H9 (cell line): ENCODE measurements at regions not wholly inside any gene's neighbourhood (a gene's known extent, or its start where the extent isn't known, plus 50 kb on each side); places are given as distances from the start of the nearest gene placed in this dataset.

Experiments used
- DNase-seq: peaks from one replicate; pipeline ENCODE4 v3.0.0-alpha.2; 2017
- H2AFZ ChIP-seq: one replicate; pipeline ENCODE4 v1.6.1; 2013; ENCODE audit warnings: mild to moderate bottlenecking, low read length, control low read depth, moderate library complexity
- H2AK5ac ChIP-seq: 2 replicates; pipeline ENCODE4 v1.6.1; 2013; ENCODE audit warnings: low read length, control low read depth, mixed read lengths; ENCODE audit not compliant: insufficient read length
- H2BK120ac ChIP-seq: one replicate; pipeline ENCODE4 v1.6.1; 2013; ENCODE audit warnings: low read depth, mild to moderate bottlenecking, low read length, control low read depth, inconsistent platforms; ENCODE audit not compliant: poor library complexity, severe bottlenecking
- H2BK12ac ChIP-seq: 2 replicates; pipeline ENCODE4 v1.6.1; 2013; ENCODE audit warnings: low read length, control low read depth, mixed read lengths, low read depth; ENCODE audit not compliant: insufficient read length
- H2BK15ac ChIP-seq: 2 replicates; pipeline ENCODE4 v1.6.1; 2013; ENCODE audit warnings: low read depth, low read length, control low read depth
- H2BK20ac ChIP-seq: one replicate; pipeline ENCODE4 v1.6.1; 2013; ENCODE audit warnings: low read depth, mild to moderate bottlenecking, low read length, control low read depth, inconsistent platforms; ENCODE audit not compliant: poor library complexity, severe bottlenecking
- H2BK5ac ChIP-seq: 2 replicates; pipeline ENCODE4 v1.6.1; 2013; ENCODE audit warnings: low read length, control low read depth, mixed read lengths; ENCODE audit not compliant: insufficient read length
- H3K14ac ChIP-seq: 2 replicates; pipeline ENCODE4 v1.6.1; 2013; ENCODE audit warnings: low read length, control low read depth; ENCODE audit not compliant: insufficient read depth
- H3K18ac ChIP-seq: 2 replicates; pipeline ENCODE4 v1.6.1; 2013; ENCODE audit warnings: low read depth, mild to moderate bottlenecking, mixed read lengths, low read length, control low read depth; ENCODE audit not compliant: insufficient read length
- H3K23ac ChIP-seq: 2 replicates; pipeline ENCODE4 v1.6.1; 2013; ENCODE audit warnings: low read length, control low read depth, mixed read lengths, low read depth; ENCODE audit not compliant: insufficient read length
- H3K23me2 ChIP-seq: 2 replicates; pipeline ENCODE4 v1.6.1; 2013; ENCODE audit warnings: low read depth, mild to moderate bottlenecking, mixed read lengths, low read length, control low read depth; ENCODE audit not compliant: insufficient read length, poor library complexity, severe bottlenecking
- H3K27ac ChIP-seq: 2 replicates; pipeline ENCODE4 v1.5.1; 2013; ENCODE audit warnings: low read length, control low read depth, mixed read lengths, low read depth; ENCODE audit not compliant: insufficient read length
- H3K27me3 ChIP-seq: 2 replicates; pipeline ENCODE4 v1.6.1; 2013; ENCODE audit warnings: low read length, control low read depth, inconsistent platforms; ENCODE audit not compliant: insufficient read depth
- H3K4ac ChIP-seq: 2 replicates; pipeline ENCODE4 v1.6.1; 2013; ENCODE audit warnings: low read depth, mild to moderate bottlenecking, control low read depth, inconsistent platforms, low read length, moderate library complexity
- H3K4me1 ChIP-seq: 2 replicates; pipeline ENCODE4 v1.6.1; 2013; ENCODE audit warnings: low read length, control low read depth, inconsistent platforms; ENCODE audit not compliant: insufficient read depth
- H3K4me2 ChIP-seq: 2 replicates; pipeline ENCODE4 v1.6.1; 2013; ENCODE audit warnings: low read length, control low read depth, mixed read lengths; ENCODE audit not compliant: insufficient read length, insufficient read depth
- H3K56ac ChIP-seq: 2 replicates; pipeline ENCODE4 v1.6.1; 2013; ENCODE audit warnings: low read depth, mild to moderate bottlenecking, mixed read lengths, low read length, control low read depth; ENCODE audit not compliant: insufficient read length
- H3K79me1 ChIP-seq: 2 replicates; pipeline ENCODE4 v1.6.1; 2013; ENCODE audit warnings: low read depth, mild to moderate bottlenecking, moderate library complexity, low read length, control low read depth, inconsistent platforms; ENCODE audit not compliant: insufficient read depth, poor library complexity, severe bottlenecking
- H3K79me2 ChIP-seq: 2 replicates; pipeline ENCODE4 v1.6.1; 2013; ENCODE audit warnings: low read length, control low read depth, inconsistent platforms; ENCODE audit not compliant: insufficient read depth
- H3K9ac ChIP-seq: 2 replicates; pipeline ENCODE4 v1.6.1; 2013; ENCODE audit warnings: low read length, control low read depth, mixed read lengths; ENCODE audit not compliant: insufficient read length; ENCODE audit errors: extremely low read depth
- H3K9me3 ChIP-seq: one replicate; pipeline ENCODE4 v1.6.1; 2013; ENCODE audit warnings: low read depth, low read length, inconsistent platforms; ENCODE audit not compliant: control insufficient read depth
- H3T11ph ChIP-seq: one replicate; pipeline ENCODE4 v1.6.1; 2013; ENCODE audit warnings: mild to moderate bottlenecking, low read length, control low read depth, inconsistent platforms
- H4K20me1 ChIP-seq: one replicate; pipeline ENCODE4 v1.6.1; 2013; ENCODE audit not compliant: control insufficient read depth, insufficient read length, insufficient read depth
- H4K5ac ChIP-seq: 2 replicates; pipeline ENCODE4 v1.6.1; 2013; ENCODE audit warnings: low read depth, mild to moderate bottlenecking, mixed read lengths, low read length, control low read depth; ENCODE audit not compliant: insufficient read length
- H4K8ac ChIP-seq: replicated peaks from 2 replicates; pipeline ENCODE4 v1.6.1; 2013; ENCODE audit warnings: low read length, control low read depth, mixed read lengths, low read depth; ENCODE audit not compliant: insufficient read length
- H4K91ac ChIP-seq: 2 replicates; pipeline ENCODE4 v1.6.1; 2013; ENCODE audit warnings: low read depth, mild to moderate bottlenecking, moderate library complexity, mixed read lengths, low read length, control low read depth; ENCODE audit not compliant: insufficient read length
- H3K27ac Mint-ChIP-seq, 3 experiments: 2 replicates in 2 of 3; 3 replicates in 1 of 3; pipeline ENCODE4 v1.8.0; 2020 to 2021; ENCODE audit warnings: mixed read lengths in 3 of 3, mild to moderate bottlenecking in 1 of 3, moderate library complexity in 1 of 3
- H3K27me3 Mint-ChIP-seq: 2 replicates; pipeline ENCODE4 v1.8.0; 2021; ENCODE audit warnings: low read depth, mild to moderate bottlenecking, moderate library complexity, mixed read lengths
- H3K36me3 Mint-ChIP-seq, 3 experiments: 2 replicates in 2 of 3; 3 replicates in 1 of 3; pipeline ENCODE4 v1.8.0; 2020 to 2021; ENCODE audit warnings: low read depth in 3 of 3, mixed read lengths in 3 of 3; ENCODE audit not compliant: insufficient read depth in 1 of 3
- H3K4me1 Mint-ChIP-seq, 2 experiments: 2 replicates each; pipeline ENCODE4 v1.8.0; 2020; ENCODE audit warnings: mixed read lengths in 2 of 2
- H3K4me3 Mint-ChIP-seq, 2 experiments: 2 replicates in 1 of 2; 3 replicates in 1 of 2; pipeline ENCODE4 v1.8.0; 2020 to 2021; ENCODE audit warnings: mild to moderate bottlenecking in 2 of 2, mixed read lengths in 2 of 2, moderate library complexity in 1 of 2
- H3K9me3 Mint-ChIP-seq, 2 experiments: 2 replicates in 1 of 2; 3 replicates in 1 of 2; pipeline ENCODE4 v1.8.0; 2020; ENCODE audit warnings: mild to moderate bottlenecking in 2 of 2, mixed read lengths in 2 of 2, moderate library complexity in 1 of 2
- CTCF ChIP-seq: fragments of 200-600 bp; sonication (generic); conservative IDR thresholded peaks from 3 replicates; pipeline ENCODE4 v1.8.0; 2021; ENCODE audit warnings: antibody characterized with exemption, mild to moderate bottlenecking
- WGBS: extraction: QIAGEN DNeasy Blood & Tissue Kit; methylation state at CpG from one replicate; pipeline ENCODE4 v1.1.7; 2013; ENCODE audit warnings: missing lambda C conversion rate, low lambda C conversion rate, mixed read lengths; ENCODE audit not compliant: insufficient read length; ENCODE audit errors: extremely low coverage; 5-methylcytosine and 5-hydroxymethylcytosine counted together

- Mint-ChIP-seq H3K36me3 (no peaks in the 10 kb centered on the region), H3K4me3 (no peak overlapping the region), H3K27ac (no peak overlapping the region), H3K9me3 (no peaks in the 10 kb centered on the region), H3K27me3 (no peaks in the 10 kb centered on the region; the same call in 1 of the 2 replicates), H3K4me1 (no peaks in the 10 kb centered on the region)
- no peak overlapping the region for H3K27ac ChIP-seq
- H3K79me1 ChIP-seq, result no peaks in the 10 kb centered on the region
- no peak overlapping the region for H2BK120ac ChIP-seq
- H2BK12ac ChIP-seq, result no peak overlapping the region
- H3T11ph ChIP-seq, result no peak overlapping the region
- H3K23me2 ChIP-seq, result no peaks in the 10 kb centered on the region
- DNase-seq, result no peak
- no peak overlapping the region for H3K18ac ChIP-seq
- no peak overlapping the region for H3K56ac ChIP-seq
- H3K23ac ChIP-seq, result no peak overlapping the region
- no peak overlapping the region for H4K91ac ChIP-seq
- H4K8ac ChIP-seq, result no peak overlapping the region
- H4K20me1 ChIP-seq, result no peaks in the 10 kb centered on the region
- no peaks in the 10 kb centered on the region for H3K79me2 ChIP-seq
- no peak overlapping the region for H3K4ac ChIP-seq
- TF ChIP-seq CTCF, result no peak
- no peak overlapping the region for H3K14ac ChIP-seq
- no peaks in the 10 kb centered on the region for H3K4me1 ChIP-seq
- H3K4me2 ChIP-seq, result no peak overlapping the region
- H3K27me3 ChIP-seq, result no peaks in the 10 kb centered on the region
- WGBS, result no CpG with 5 or more reads among the region's 4 CpGs
- no peaks in the 10 kb centered on the region for H3K9me3 ChIP-seq
- H2AFZ ChIP-seq, result no peak overlapping the region
- H2AK5ac ChIP-seq, result no peak overlapping the region
- H4K5ac ChIP-seq, result no peak overlapping the region
- H2BK15ac ChIP-seq, result no peak overlapping the region
- H3K9ac ChIP-seq, result no peak overlapping the region
- H2BK20ac ChIP-seq, result no peak overlapping the region
- no peak overlapping the region for H2BK5ac ChIP-seq
Observed at GRCh38 chr5:2188661-2189060, 305.9 kb upstream of the IRX4 start.
